Skeletal muscle satellite cell (primary cell): ENCODE measurements at regions not wholly inside any gene's neighbourhood (a gene's known extent, or its start where the extent isn't known, plus 50 kb on each side); places are given as distances from the start of the nearest gene placed in this dataset.

ENCODE experiments used
- H3K27me3 ChIP-seq: 2 replicates; pipeline ENCODE4 v1.7.0; 2013; ENCODE audit warnings: low read length; ENCODE audit not compliant: control insufficient read depth, insufficient read depth
- H3K36me3 ChIP-seq: 2 replicates; pipeline ENCODE4 v1.7.0; 2013; ENCODE audit warnings: mild to moderate bottlenecking, control low read depth, low read length; ENCODE audit not compliant: insufficient read depth
- H3K4me1 ChIP-seq: 2 replicates; pipeline ENCODE4 v1.7.0; 2013; ENCODE audit warnings: low read length; ENCODE audit not compliant: control insufficient read depth, insufficient read depth
- H3K4me2 ChIP-seq: 2 replicates; pipeline ENCODE4 v1.7.0; 2013; ENCODE audit warnings: mild to moderate bottlenecking, low read length
- H3K4me3 ChIP-seq: 2 replicates; pipeline ENCODE4 v1.7.0; 2013; ENCODE audit warnings: low read length
- H3K9ac ChIP-seq: 2 replicates; pipeline ENCODE4 v1.7.0; 2013; ENCODE audit warnings: mild to moderate bottlenecking, low read depth, low read length, moderate library complexity
- H3K9me3 ChIP-seq: replicated peaks from 2 replicates; pipeline ENCODE4 v1.7.0; 2013; ENCODE audit warnings: mild to moderate bottlenecking, control low read depth, low read length

GRCh38 chr4:136017556-136017955 is 1514.7 kb downstream of the PCDH18 start:
- Histone ChIP-seq H3K4me1 (no peaks in the 10 kb centered on the region), H3K9ac (no peak overlapping the region), H3K9me3 (no peaks in the 10 kb centered on the region), H3K36me3 (no peaks in the 10 kb centered on the region), H3K4me3 (no peak overlapping the region), H3K27me3 (no peaks in the 10 kb centered on the region), H3K4me2 (no peak overlapping the region)

- H3K36me3 ChIP-seq: no peaks in the 10 kb centered on the region
- no peaks in the 10 kb centered on the region for H3K4me1 ChIP-seq
- H3K27me3 ChIP-seq: no peaks in the 10 kb centered on the region
- H3K9ac ChIP-seq: no peak overlapping the region
- H3K4me2 ChIP-seq: no peak overlapping the region
- no peak overlapping the region for H3K4me3 ChIP-seq
- peaks cover 3% of the 10 kb centered on the region for H3K9me3 ChIP-seq
These were observed 1520.1 kb downstream of the PCDH18 start for GRCh38 chr4:136012220-136012619.

- H3K27me3 ChIP-seq: no peaks in the 10 kb centered on the region
These were observed 1522.9 kb downstream of the PCDH18 start for GRCh38 chr4:136009258-136009832.

GRCh38 chr4:136007991-136008390 is 1524.3 kb downstream of the PCDH18 start:
- Histone ChIP-seq H3K4me3 (no peak overlapping the region), H3K4me2 (no peak overlapping the region), H3K36me3 (no peaks in the 10 kb centered on the region), H3K27me3 (no peaks in the 10 kb centered on the region), H3K4me1 (no peaks in the 10 kb centered on the region), H3K9ac (no peak overlapping the region), H3K9me3 (peaks cover 3% of the 10 kb centered on the region)

More at GRCh38 chr4:136009258-136009832, 1522.9 kb downstream of the PCDH18 start:
- Histone ChIP-seq H3K4me2 (no peak overlapping the region), H3K4me3 (no peak overlapping the region), H3K4me1 (no peaks in the 10 kb centered on the region), H3K9me3 (peaks cover 3% of the 10 kb centered on the region), H3K36me3 (no peaks in the 10 kb centered on the region), H3K9ac (no peak overlapping the region)

GRCh38 chr4:136002316-136002715 is 1530.0 kb downstream of the PCDH18 start:
- Histone ChIP-seq H3K9ac (no peak overlapping the region), H3K4me3 (no peak overlapping the region), H3K27me3 (no peaks in the 10 kb centered on the region), H3K36me3 (no peaks in the 10 kb centered on the region), H3K9me3 (no peaks in the 10 kb centered on the region), H3K4me1 (no peaks in the 10 kb centered on the region), H3K4me2 (no peak overlapping the region)

GRCh38 chr4:136001791-136002190 is 1530.5 kb downstream of the PCDH18 start:
- H3K4me3 ChIP-seq: no peak overlapping the region
- no peaks in the 10 kb centered on the region for H3K27me3 ChIP-seq
- no peaks in the 10 kb centered on the region for H3K9me3 ChIP-seq
- H3K4me1 ChIP-seq: no peaks in the 10 kb centered on the region
- H3K9ac ChIP-seq: no peak overlapping the region
- no peaks in the 10 kb centered on the region for H3K36me3 ChIP-seq
- no peak overlapping the region for H3K4me2 ChIP-seq

GRCh38 chr4:136000246-136000645 is 1532.0 kb downstream of the PCDH18 start:
- Histone ChIP-seq H3K4me2 (no peak overlapping the region), H3K9me3 (no peaks in the 10 kb centered on the region), H3K27me3 (no peaks in the 10 kb centered on the region), H3K4me1 (no peaks in the 10 kb centered on the region), H3K4me3 (no peak overlapping the region), H3K36me3 (no peaks in the 10 kb centered on the region), H3K9ac (no peak overlapping the region)

- H3K4me3 ChIP-seq: no peak overlapping the region
- H3K27me3 ChIP-seq: no peaks in the 10 kb centered on the region
- H3K9ac ChIP-seq: no peak overlapping the region
- H3K4me2 ChIP-seq: no peak overlapping the region
- H3K9me3 ChIP-seq: no peaks in the 10 kb centered on the region
- no peaks in the 10 kb centered on the region for H3K4me1 ChIP-seq
- no peaks in the 10 kb centered on the region for H3K36me3 ChIP-seq
These were observed 1537.9 kb downstream of the PCDH18 start for GRCh38 chr4:135994360-135994759.

GRCh38 chr4:135976860-135977259 is 1555.4 kb downstream of the PCDH18 start:
- Histone ChIP-seq H3K4me3 (no peak overlapping the region), H3K9ac (no peak overlapping the region), H3K27me3 (no peaks in the 10 kb centered on the region), H3K9me3 (no peaks in the 10 kb centered on the region), H3K4me2 (no peak overlapping the region), H3K36me3 (no peaks in the 10 kb centered on the region), H3K4me1 (no peaks in the 10 kb centered on the region)

- Histone ChIP-seq H3K36me3 (no peaks in the 10 kb centered on the region), H3K4me1 (no peaks in the 10 kb centered on the region), H3K4me2 (no peak overlapping the region), H3K27me3 (no peaks in the 10 kb centered on the region), H3K4me3 (no peak overlapping the region), H3K9me3 (no peaks in the 10 kb centered on the region), H3K9ac (no peak overlapping the region)
These were observed 1565.4 kb downstream of the PCDH18 start for GRCh38 chr4:135966936-135967335.

- H3K36me3 ChIP-seq: no peaks in the 10 kb centered on the region
These were observed 1569.3 kb downstream of the PCDH18 start for GRCh38 chr4:135963009-135963408.

GRCh38 chr4:135949931-135950330 is 1582.4 kb downstream of the PCDH18 start:
- no peaks in the 10 kb centered on the region for H3K36me3 ChIP-seq
- no peaks in the 10 kb centered on the region for H3K4me1 ChIP-seq
- no peaks in the 10 kb centered on the region for H3K27me3 ChIP-seq
- H3K9ac ChIP-seq: no peak overlapping the region
- H3K4me2 ChIP-seq: no peak overlapping the region
- no peaks in the 10 kb centered on the region for H3K9me3 ChIP-seq
- H3K4me3 ChIP-seq: no peak overlapping the region

More at GRCh38 chr4:135963009-135963408, 1569.3 kb downstream of the PCDH18 start:
- Histone ChIP-seq H3K4me3 (no peak overlapping the region), H3K27me3 (no peaks in the 10 kb centered on the region), H3K4me2 (no peak overlapping the region), H3K9me3 (no peaks in the 10 kb centered on the region), H3K9ac (no peak overlapping the region), H3K4me1 (no peaks in the 10 kb centered on the region)
